IMR-90 (cell line): ENCODE measurements at regions not wholly inside any gene's neighbourhood (a gene's known extent, or its start where the extent isn't known, plus 50 kb on each side); places are given as distances from the start of the nearest gene placed in this dataset.

ENCODE experiments used
- ATAC-seq: fragments of 200-7000 bp; cut with Tn5 transposase; 2 replicates; pipeline ENCODE4 v1.9.1; 2020; ENCODE audit warnings: low read depth, mild to moderate bottlenecking, moderate library complexity
- BruUV-seq: library from RNA; stranded (reverse); fragments of 400-500 nt; replicated peaks from 2 replicates; lab custom pipeline; 2021; lab: Mats Ljungman, UMichigan
- CTCF ChIA-PET: fragments of 300-600 bp; formaldehyde crosslinking; extraction: SDS; loops from one replicate; lab custom pipeline; 2021; ENCODE audit warnings: antibody characterized with exemption; lab: Yijun Ruan, JAX
- POLR2A ChIA-PET: fragments of 300-600 bp; sonication (Branson Sonifier 250); formaldehyde crosslinking; loops from one replicate; lab custom pipeline; 2022; ENCODE audit warnings: antibody characterized with exemption; ENCODE audit not compliant: unreplicated experiment; lab: Charles Lee
- DNase-seq: peaks from one replicate; pipeline ENCODE4 v3.0.0; 2013
- H2AFZ ChIP-seq: replicated peaks from 2 replicates; pipeline ENCODE3; 2013; ENCODE audit warnings: low read length, mild to moderate bottlenecking; ENCODE audit not compliant: poor library complexity
- H2AK5ac ChIP-seq: 2 replicates; pipeline ENCODE4 v1.6.1; 2013; ENCODE audit warnings: low read depth, low read length, inconsistent platforms
- H2AK9ac ChIP-seq: replicated peaks from 2 replicates; pipeline ENCODE3; 2013; ENCODE audit warnings: mild to moderate bottlenecking, low read depth, low read length, moderate library complexity; ENCODE audit not compliant: poor library complexity
- H2BK120ac ChIP-seq: 2 replicates; pipeline ENCODE4 v1.6.1; 2013; ENCODE audit warnings: low read depth, low read length, inconsistent platforms
- H2BK15ac ChIP-seq: 3 replicates; pipeline ENCODE4 v1.6.1; 2013; ENCODE audit warnings: low read depth, low read length, inconsistent platforms
- H2BK20ac ChIP-seq: 2 replicates; pipeline ENCODE4 v1.6.1; 2013; ENCODE audit warnings: low read depth, mild to moderate bottlenecking, inconsistent platforms, low read length, moderate library complexity
- H2BK5ac ChIP-seq: 2 replicates; pipeline ENCODE4 v1.6.1; 2013; ENCODE audit warnings: mild to moderate bottlenecking, low read depth, low read length, inconsistent platforms; ENCODE audit not compliant: poor library complexity, severe bottlenecking
- H3K14ac ChIP-seq: replicated peaks from 2 replicates; pipeline ENCODE4 v1.6.1; 2013; ENCODE audit warnings: low read depth, low read length, inconsistent platforms
- H3K18ac ChIP-seq: 2 replicates; pipeline ENCODE4 v1.6.1; 2013; ENCODE audit warnings: low read depth, low read length, control low read depth
- H3K23ac ChIP-seq: 2 replicates; pipeline ENCODE4 v1.6.1; 2013; ENCODE audit warnings: low read depth, low read length, inconsistent platforms
- H3K27ac ChIP-seq: 2 replicates; pipeline ENCODE4 v1.5.1; 2013; ENCODE audit warnings: mild to moderate bottlenecking, control low read depth, low read length; ENCODE audit not compliant: insufficient read depth
- H3K27me3 ChIP-seq: 2 replicates; pipeline ENCODE4 v1.6.1; 2013; ENCODE audit warnings: low read length; ENCODE audit not compliant: control insufficient read depth, insufficient read depth
- H3K36me3 ChIP-seq: 2 replicates; pipeline ENCODE4 v1.6.1; 2013; ENCODE audit warnings: low read length, mixed read lengths; ENCODE audit not compliant: control insufficient read depth, insufficient read depth
- H3K4ac ChIP-seq: 2 replicates; pipeline ENCODE4 v1.6.1; 2013; ENCODE audit warnings: low read depth, low read length, inconsistent platforms
- H3K4me1 ChIP-seq: 2 replicates; pipeline ENCODE4 v1.6.1; 2013; ENCODE audit warnings: low read length, mixed read lengths; ENCODE audit not compliant: control insufficient read depth, insufficient read depth
- H3K4me2 ChIP-seq: 2 replicates; pipeline ENCODE4 v1.6.1; 2013; ENCODE audit warnings: low read depth, mild to moderate bottlenecking, control low read depth, low read length, moderate library complexity
- H3K4me3 ChIP-seq: 2 replicates; pipeline ENCODE4 v1.5.1; 2013; ENCODE audit warnings: low read depth, mild to moderate bottlenecking, control low read depth, low read length, moderate library complexity; ENCODE audit not compliant: insufficient read depth
- H3K56ac ChIP-seq: 2 replicates; pipeline ENCODE4 v1.6.1; 2013; ENCODE audit warnings: low read length, inconsistent platforms; ENCODE audit not compliant: insufficient read depth; ENCODE audit errors: extremely low read depth
- H3K79me1 ChIP-seq, 2 experiments: 2 replicates each; pipeline ENCODE4 v1.6.1; 2013; ENCODE audit warnings: low read length in 2 of 2, inconsistent platforms in 1 of 2, low read depth in 1 of 2
- H3K9ac ChIP-seq: 2 replicates; pipeline ENCODE4 v1.6.1; 2013; ENCODE audit warnings: low read depth, low read length, control low read depth
- H3K9me1 ChIP-seq: 2 replicates; pipeline ENCODE4 v1.6.1; 2013; ENCODE audit warnings: low read length, inconsistent platforms; ENCODE audit not compliant: insufficient read depth
- H3K9me3 ChIP-seq: 2 replicates; pipeline ENCODE4 v1.6.1; 2013; ENCODE audit warnings: low read length; ENCODE audit not compliant: control insufficient read depth, insufficient read depth
- H4K20me1 ChIP-seq: 2 replicates; pipeline ENCODE4 v1.6.1; 2013; ENCODE audit warnings: low read length, inconsistent platforms; ENCODE audit not compliant: insufficient read depth
- H4K5ac ChIP-seq: 2 replicates; pipeline ENCODE4 v1.6.1; 2013; ENCODE audit warnings: mild to moderate bottlenecking, low read depth, low read length, control low read depth
- H4K8ac ChIP-seq, 2 experiments: 2 replicates each; pipeline ENCODE4 v1.6.1; 2013; ENCODE audit warnings: low read depth in 2 of 2, low read length in 2 of 2, control low read depth in 1 of 2, inconsistent platforms in 1 of 2
- H4K91ac ChIP-seq: 2 replicates; pipeline ENCODE4 v1.6.1; 2013; ENCODE audit warnings: low read depth, low read length, inconsistent platforms; ENCODE audit not compliant: insufficient read depth
- BHLHE40 ChIP-seq: fragments of 150-350 bp; IDR thresholded peaks from 2 replicates; pipeline ENCODE4 v1.6.1; 2016; ENCODE audit warnings: mild to moderate bottlenecking, low read depth, low read length
- CEBPB ChIP-seq: IDR thresholded peaks from 2 replicates; pipeline ENCODE4 v1.6.1; 2012; ENCODE audit warnings: low read depth, low read length, improper control_type of control experiment
- CHD1 ChIP-seq: IDR thresholded peaks from 2 replicates; pipeline ENCODE4 v1.6.1; 2012; ENCODE audit warnings: low read depth, low read length, improper control_type of control experiment
- FOS ChIP-seq: fragments of 150-350 bp; IDR thresholded peaks from 2 replicates; pipeline ENCODE4 v1.6.1; 2016; ENCODE audit warnings: low read depth, low read length
- MAFK ChIP-seq: IDR thresholded peaks from 2 replicates; pipeline ENCODE4 v1.6.1; 2012; ENCODE audit warnings: low read depth, low read length, improper control_type of control experiment
- MAZ ChIP-seq: IDR thresholded peaks from 2 replicates; pipeline ENCODE4 v1.6.1; 2012; ENCODE audit warnings: low read depth, mild to moderate bottlenecking, low read length, improper control_type of control experiment, moderate library complexity, borderline replicate concordance
- MXI1 ChIP-seq: IDR thresholded peaks from 2 replicates; pipeline ENCODE4 v1.6.1; 2012; ENCODE audit warnings: low read depth, mild to moderate bottlenecking, low read length, moderate library complexity, borderline replicate concordance
- NFE2L2 ChIP-seq: fragments of 150-350 bp; IDR thresholded peaks from 2 replicates; pipeline ENCODE4 v1.6.1; 2016; ENCODE audit warnings: low read depth, mild to moderate bottlenecking, low read length
- RAD21 ChIP-seq: IDR thresholded peaks from 2 replicates; pipeline ENCODE4 v1.6.1; 2012; ENCODE audit warnings: low read length, improper control_type of control experiment
- RCOR1 ChIP-seq: IDR thresholded peaks from 2 replicates; pipeline ENCODE4 v1.6.1; 2012; ENCODE audit warnings: mild to moderate bottlenecking, low read length, improper control_type of control experiment; ENCODE audit not compliant: insufficient replicate concordance
- RFX5 ChIP-seq: IDR thresholded peaks from 2 replicates; pipeline ENCODE4 v1.8.0; 2012; ENCODE audit warnings: low read depth, mild to moderate bottlenecking, low read length, moderate library complexity
- SMC3 ChIP-seq: fragments of 150-350 bp; IDR thresholded peaks from 2 replicates; pipeline ENCODE4 v1.6.1; 2016; ENCODE audit warnings: low read depth, mild to moderate bottlenecking, antibody characterized with exemption, low read length, moderate library complexity
- dilution Hi-C: fragments of 300-500 bp; cut with HindIII; formaldehyde crosslinking; loops from one replicate; pipeline ENCODE4 v1.14.3; 2018; ENCODE audit warnings: low sequenced_read_pairs; ENCODE audit not compliant: unreplicated experiment
- in situ Hi-C: fragments of 300-500 bp; cut with MboI; formaldehyde crosslinking; loops from 3 replicates; pipeline ENCODE4 v1.14.3; 2019; ENCODE audit warnings: low sequenced_read_pairs, inconsistent platforms, mixed read lengths
- intact Hi-C: fragments of 100-400 bp; cut with micrococcal nuclease; formaldehyde crosslinking; loops from 2 replicates; pipeline ENCODE4 v1.10.0; 2022
- TF ChIP-seq, protein P1 (sequence below): fragments of 150-350 bp; IDR thresholded peaks from 2 replicates; pipeline ENCODE4 v1.6.1; 2016; ENCODE audit warnings: low read depth, mild to moderate bottlenecking, low read length, moderate library complexity, borderline replicate concordance
- TF ChIP-seq, protein P2 (sequence below): conservative IDR thresholded peaks from 2 replicates; pipeline ENCODE4 v1.5.1; 2012; ENCODE audit warnings: mild to moderate bottlenecking, low read depth, low read length, improper control_type of control experiment
- TF ChIP-seq, protein P3 (sequence below): fragments of 150-350 bp; IDR thresholded peaks from 2 replicates; pipeline ENCODE4 v1.6.1; 2017; ENCODE audit warnings: mild to moderate bottlenecking, antibody characterized with exemption, low read length, low read depth

DNA sequence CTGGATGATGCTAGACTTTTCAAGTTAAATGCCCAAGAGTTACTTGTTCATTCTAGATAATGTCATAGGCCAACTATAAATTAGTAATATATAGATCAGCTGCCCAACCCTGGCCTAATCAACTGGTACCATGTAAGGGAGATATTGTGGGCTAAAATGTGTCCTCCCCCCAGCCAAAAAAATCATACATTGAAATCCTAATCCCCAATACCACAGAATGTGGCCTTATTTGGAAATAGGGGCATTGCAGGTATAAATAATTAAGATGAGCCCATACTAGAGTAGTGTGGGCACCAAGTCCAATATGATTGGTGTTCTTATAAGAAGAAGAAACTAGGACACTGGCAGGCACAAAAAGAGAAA, 92.5 kb downstream of the RPL22L1 start:
- ATAC-seq (no peak), DNase-seq (no peak)
- ChIA-PET CTCF (interaction anchor here (0.8 kb wide), 1 partner anchor 15 kb away, joined by 3 read pairs; no protein-coding TSS in a partner anchor), POLR2A (no interaction called here)
- H3K79me1 ChIP-seq = no peaks in the 10 kb centered on the region
- H3K4me1 ChIP-seq = 0 out of 2 replicates have a peak, but pooled peaks cover 2% of the 10 kb centered on the region
- H3K14ac ChIP-seq = no peak overlapping the region
- H4K5ac ChIP-seq = no peak overlapping the region
- intact Hi-C loops (no loop called here), in situ Hi-C loops (no loop called here), dilution Hi-C loops (no loop called here)
- no peak overlapping the region for H3K9ac ChIP-seq
- H2AK5ac ChIP-seq = no peak overlapping the region
- no peaks in the 10 kb centered on the region for H3K9me3 ChIP-seq
- no peaks in the 10 kb centered on the region for H3K9me1 ChIP-seq
- H3K18ac ChIP-seq = no peak overlapping the region
- H2AK9ac ChIP-seq = no peak overlapping the region
- BruUV-seq = no TSS peak
- no peak overlapping the region for H3K56ac ChIP-seq
- no peak overlapping the region for H2BK15ac ChIP-seq
- no peak overlapping the region for H3K4ac ChIP-seq
- no peak overlapping the region for H3K27ac ChIP-seq
- TF ChIP-seq, protein P1, sequence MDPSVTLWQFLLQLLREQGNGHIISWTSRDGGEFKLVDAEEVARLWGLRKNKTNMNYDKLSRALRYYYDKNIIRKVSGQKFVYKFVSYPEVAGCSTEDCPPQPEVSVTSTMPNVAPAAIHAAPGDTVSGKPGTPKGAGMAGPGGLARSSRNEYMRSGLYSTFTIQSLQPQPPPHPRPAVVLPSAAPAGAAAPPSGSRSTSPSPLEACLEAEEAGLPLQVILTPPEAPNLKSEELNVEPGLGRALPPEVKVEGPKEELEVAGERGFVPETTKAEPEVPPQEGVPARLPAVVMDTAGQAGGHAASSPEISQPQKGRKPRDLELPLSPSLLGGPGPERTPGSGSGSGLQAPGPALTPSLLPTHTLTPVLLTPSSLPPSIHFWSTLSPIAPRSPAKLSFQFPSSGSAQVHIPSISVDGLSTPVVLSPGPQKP = no peak
- TF ChIP-seq CHD1 (no peak), RAD21 (no peak), FOS (no peak), RFX5 (no peak), NFE2L2 (no peak), SMC3 (no peak), CEBPB (no peak), MAFK (no peak), MXI1 (no peak), RCOR1 (no peak), MAZ (no peak), BHLHE40 (no peak)
- TF ChIP-seq, protein P2, sequence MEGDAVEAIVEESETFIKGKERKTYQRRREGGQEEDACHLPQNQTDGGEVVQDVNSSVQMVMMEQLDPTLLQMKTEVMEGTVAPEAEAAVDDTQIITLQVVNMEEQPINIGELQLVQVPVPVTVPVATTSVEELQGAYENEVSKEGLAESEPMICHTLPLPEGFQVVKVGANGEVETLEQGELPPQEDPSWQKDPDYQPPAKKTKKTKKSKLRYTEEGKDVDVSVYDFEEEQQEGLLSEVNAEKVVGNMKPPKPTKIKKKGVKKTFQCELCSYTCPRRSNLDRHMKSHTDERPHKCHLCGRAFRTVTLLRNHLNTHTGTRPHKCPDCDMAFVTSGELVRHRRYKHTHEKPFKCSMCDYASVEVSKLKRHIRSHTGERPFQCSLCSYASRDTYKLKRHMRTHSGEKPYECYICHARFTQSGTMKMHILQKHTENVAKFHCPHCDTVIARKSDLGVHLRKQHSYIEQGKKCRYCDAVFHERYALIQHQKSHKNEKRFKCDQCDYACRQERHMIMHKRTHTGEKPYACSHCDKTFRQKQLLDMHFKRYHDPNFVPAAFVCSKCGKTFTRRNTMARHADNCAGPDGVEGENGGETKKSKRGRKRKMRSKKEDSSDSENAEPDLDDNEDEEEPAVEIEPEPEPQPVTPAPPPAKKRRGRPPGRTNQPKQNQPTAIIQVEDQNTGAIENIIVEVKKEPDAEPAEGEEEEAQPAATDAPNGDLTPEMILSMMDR = no peak
- TF ChIP-seq, protein P3, sequence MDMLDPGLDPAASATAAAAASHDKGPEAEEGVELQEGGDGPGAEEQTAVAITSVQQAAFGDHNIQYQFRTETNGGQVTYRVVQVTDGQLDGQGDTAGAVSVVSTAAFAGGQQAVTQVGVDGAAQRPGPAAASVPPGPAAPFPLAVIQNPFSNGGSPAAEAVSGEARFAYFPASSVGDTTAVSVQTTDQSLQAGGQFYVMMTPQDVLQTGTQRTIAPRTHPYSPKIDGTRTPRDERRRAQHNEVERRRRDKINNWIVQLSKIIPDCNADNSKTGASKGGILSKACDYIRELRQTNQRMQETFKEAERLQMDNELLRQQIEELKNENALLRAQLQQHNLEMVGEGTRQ = no peak
- H3K4me3 ChIP-seq = no peak overlapping the region
- no peak overlapping the region for H2AFZ ChIP-seq
- no peak overlapping the region for H4K8ac ChIP-seq
- H2BK20ac ChIP-seq = no peak overlapping the region
- H4K91ac ChIP-seq = no peak overlapping the region
- no peaks in the 10 kb centered on the region for H3K36me3 ChIP-seq
- H3K27me3 ChIP-seq = no peaks in the 10 kb centered on the region
- H2BK120ac ChIP-seq = no peak overlapping the region
- no peak overlapping the region for H3K23ac ChIP-seq
- no peak overlapping the region for H3K4me2 ChIP-seq
- no peak overlapping the region for H2BK5ac ChIP-seq
- no peaks in the 10 kb centered on the region for H4K20me1 ChIP-seq
